ENCODE measurements at regions not wholly inside any gene's neighbourhood (a gene's known extent, or its start where the extent isn't known, plus 50 kb on each side); places are given as distances from the start of the nearest gene placed in this dataset.
"Not testable (repeated sequence)": the region's sequence is repeated elsewhere in the genome, so short reads cannot be mapped to it uniquely, and the experiment has no call there.

- DNase-seq = no peak
Observed at GRCh38 chr3:16770792-16771191, 114.0 kb upstream of the PLCL2 start.

GRCh38 chr3:16773594-16773993, 111.2 kb upstream of the PLCL2 start:
- DNase-seq = not testable (repeated sequence)

GRCh38 chr3:16774536-16774935, 110.2 kb upstream of the PLCL2 start:
- DNase-seq = not testable (repeated sequence)

GRCh38 chr3:16784973-16785372, 99.8 kb upstream of the PLCL2 start:
- no peak for DNase-seq

- no peak for DNase-seq
Observed at GRCh38 chr3:16785465-16785864, 99.3 kb upstream of the PLCL2 start.

- DNase-seq = peak in 1 of 2 donors; percentile 32
Observed at GRCh38 chr3:16788440-16789056, 96.2 kb upstream of the PLCL2 start.

GRCh38 chr3:16789344-16790120, 95.2 kb upstream of the PLCL2 start:
- peak; percentile 29 to 50 for DNase-seq

- DNase-seq = no peak
Observed at GRCh38 chr3:16790432-16791400, 94.0 kb upstream of the PLCL2 start.

- no peak for DNase-seq
Observed at GRCh38 chr3:16793321-16793720, 91.4 kb upstream of the PLCL2 start.

GRCh38 chr3:16794257-16794656, 90.5 kb upstream of the PLCL2 start:
- no peak for DNase-seq

GRCh38 chr3:16795581-16795980, 89.2 kb upstream of the PLCL2 start:
- DNase-seq = no peak

GRCh38 chr3:16797831-16798230, 86.9 kb upstream of the PLCL2 start:
- no peak for DNase-seq

GRCh38 chr3:16798738-16799137, 86.0 kb upstream of the PLCL2 start:
- no peak for DNase-seq

- DNase-seq = no peak
Observed at GRCh38 chr3:16800361-16800760, 84.4 kb upstream of the PLCL2 start.

GRCh38 chr3:16801223-16801622, 83.5 kb upstream of the PLCL2 start:
- no peak for DNase-seq

- peak in 1 of 2 donors; percentile 21 for DNase-seq
Observed at GRCh38 chr3:16801698-16802097, 83.1 kb upstream of the PLCL2 start.

GRCh38 chr3:16802389-16802788, 82.4 kb upstream of the PLCL2 start:
- DNase-seq = no peak

GRCh38 chr3:16803019-16803418, 81.7 kb upstream of the PLCL2 start:
- no peak for DNase-seq

- no peak for DNase-seq
Observed at GRCh38 chr3:16807391-16807790, 77.4 kb upstream of the PLCL2 start.

- DNase-seq = no peak
Observed at GRCh38 chr3:16808393-16809107, 76.2 kb upstream of the PLCL2 start.

- DNase-seq = no peak
Observed at GRCh38 chr3:16809482-16809881, 75.3 kb upstream of the PLCL2 start.

GRCh38 chr3:16809993-16810392, 74.8 kb upstream of the PLCL2 start:
- no peak for DNase-seq

Data from CD4-positive, alpha-beta T cell treated with Interleukin-4 for 1 hour (primary cell).